Activated naive CD4-positive, alpha-beta T cell treated with anti-CD3 and anti-CD28 coated beads for 36 hours (primary cell): ENCODE measurements at regions not wholly inside any gene's neighbourhood (a gene's known extent, or its start where the extent isn't known, plus 50 kb on each side); places are given as distances from the start of the nearest gene placed in this dataset.
"Not testable (repeated sequence)": the region's sequence is repeated elsewhere in the genome, so short reads cannot be mapped to it uniquely, and the experiment has no call there.

ENCODE experiments used
- CTCF ChIA-PET: fragments of 350-600 bp; sonication (Branson Sonifier 250); formaldehyde crosslinking; loops from one replicate; lab custom pipeline; 2021; ENCODE audit warnings: antibody characterized with exemption; lab: Charles Lee
- DNase-seq: peaks from one replicate; pipeline ENCODE4 v3.0.0-alpha.2; 2020
- H3K27ac Mint-ChIP-seq: one replicate; pipeline ENCODE4 v1.8.0; 2021; ENCODE audit warnings: mild to moderate bottlenecking, mixed read lengths
- H3K27me3 Mint-ChIP-seq: one replicate; pipeline ENCODE4 v1.8.0; 2021; ENCODE audit warnings: low read depth, mixed read lengths
- H3K36me3 Mint-ChIP-seq: one replicate; pipeline ENCODE4 v1.8.0; 2021; ENCODE audit warnings: low read depth, mixed read lengths
- H3K4me1 Mint-ChIP-seq: one replicate; pipeline ENCODE4 v1.8.0; 2021; ENCODE audit warnings: low read depth, mixed read lengths
- H3K4me3 Mint-ChIP-seq: one replicate; pipeline ENCODE4 v1.8.0; 2021; ENCODE audit warnings: mild to moderate bottlenecking, moderate library complexity, mixed read lengths
- H3K9me3 Mint-ChIP-seq: one replicate; pipeline ENCODE4 v1.8.0; 2021; ENCODE audit warnings: mixed read lengths
- intact Hi-C: fragments of 100-400 bp; cut with micrococcal nuclease; formaldehyde crosslinking; loops from one replicate; pipeline ENCODE4 v1.15.1; 2023

GRCh38 chr5:58317009-58317408 is 142.9 kb downstream of the PLK2 start:
- no peaks in the 10 kb centered on the region for H3K4me1 Mint-ChIP-seq
- CTCF ChIA-PET: interaction anchor here (0.6 to 0.7 kb wide), 2 partner anchors 20 to 233 kb away, joined by 3 to 6 read pairs; no protein-coding TSS in a partner anchor
- H3K4me3 Mint-ChIP-seq: no peak overlapping the region
- no peaks in the 10 kb centered on the region for H3K9me3 Mint-ChIP-seq
- intact Hi-C loops: no loop called here
- no peak overlapping the region for H3K27ac Mint-ChIP-seq
- H3K36me3 Mint-ChIP-seq: no peaks in the 10 kb centered on the region
- no peak for DNase-seq
- H3K27me3 Mint-ChIP-seq: peaks cover 19% of the 10 kb centered on the region

GRCh38 chr5:58315794-58316193 is 144.1 kb downstream of the PLK2 start:
- H3K27me3 Mint-ChIP-seq: peaks cover 18% of the 10 kb centered on the region
- CTCF ChIA-PET: no interaction called here
- DNase-seq: no peak
- H3K4me3 Mint-ChIP-seq: no peak overlapping the region
- H3K27ac Mint-ChIP-seq: no peak overlapping the region
- H3K36me3 Mint-ChIP-seq: no peaks in the 10 kb centered on the region
- no peaks in the 10 kb centered on the region for H3K9me3 Mint-ChIP-seq
- H3K4me1 Mint-ChIP-seq: no peaks in the 10 kb centered on the region
- intact Hi-C loops: no loop called here

DNA sequence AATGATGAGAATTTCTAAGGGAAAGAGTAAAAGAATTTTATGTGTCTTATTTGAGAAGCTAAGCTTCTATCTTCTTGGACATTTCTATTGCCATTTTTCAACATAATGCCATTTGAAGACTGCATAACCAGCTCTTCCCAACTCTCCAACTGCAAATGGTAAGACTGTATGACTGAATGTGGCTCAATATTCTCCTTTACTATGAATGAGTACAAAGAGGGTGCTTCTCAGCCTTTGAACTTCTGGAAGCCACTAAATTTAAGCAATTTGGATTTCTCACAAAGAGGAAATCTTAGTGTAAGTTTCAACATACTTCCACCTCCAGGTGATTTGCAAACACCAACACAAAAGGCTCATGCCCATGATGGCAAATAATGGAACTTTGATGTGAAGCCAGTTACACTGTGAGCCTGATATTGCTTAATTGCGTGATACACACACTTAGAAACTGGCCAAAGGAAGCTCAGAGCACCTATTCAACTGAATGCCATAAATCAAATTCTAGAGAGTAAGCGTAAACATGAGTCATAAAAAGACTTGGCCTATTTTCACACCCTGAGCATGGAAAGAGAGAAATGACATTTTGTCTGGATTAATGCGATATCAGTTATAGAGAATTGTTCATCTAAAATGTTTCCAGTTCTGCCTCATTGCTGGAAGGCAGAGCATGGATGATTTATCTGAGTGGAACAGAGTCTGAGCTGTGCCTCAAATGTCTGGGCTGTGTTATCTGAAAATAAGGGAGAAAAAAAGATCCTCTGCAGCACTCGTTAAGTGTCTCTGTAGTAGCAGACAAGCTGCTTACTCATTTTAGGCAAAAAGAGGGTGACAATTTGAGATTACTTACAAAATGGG is 145.3 kb downstream of the PLK2 start:
- H3K36me3 Mint-ChIP-seq: no peaks in the 10 kb centered on the region
- no peak for DNase-seq
- H3K27me3 Mint-ChIP-seq: peaks cover 16% of the 10 kb centered on the region
- no peak overlapping the region for H3K4me3 Mint-ChIP-seq
- CTCF ChIA-PET: no interaction called here
- no peak overlapping the region for H3K27ac Mint-ChIP-seq
- no peaks in the 10 kb centered on the region for H3K4me1 Mint-ChIP-seq
- intact Hi-C loops: no loop called here
- H3K9me3 Mint-ChIP-seq: no peaks in the 10 kb centered on the region

DNA sequence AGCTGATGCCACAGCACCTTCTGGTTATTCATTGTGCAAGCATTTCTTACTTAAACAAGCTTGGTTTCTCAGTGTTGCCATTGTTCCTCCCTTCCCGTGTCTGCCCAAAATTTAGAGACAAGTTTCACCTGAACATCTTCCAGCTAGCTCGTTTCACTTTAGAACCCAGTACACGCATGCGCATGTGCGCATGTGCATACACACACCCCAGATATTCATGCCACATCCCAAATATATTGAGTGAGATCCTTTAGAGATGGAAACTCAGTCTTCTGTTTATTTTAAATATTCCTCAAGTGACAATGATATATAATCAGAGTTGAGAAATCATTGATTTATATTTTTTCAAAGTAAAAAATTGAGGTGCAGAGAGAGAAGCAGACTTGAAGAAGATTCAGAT is 147.6 kb downstream of the PLK2 start:
- DNase-seq: no peak
- CTCF ChIA-PET: no interaction called here
- Mint-ChIP-seq H3K36me3 (no peaks in the 10 kb centered on the region), H3K4me1 (no peaks in the 10 kb centered on the region), H3K27me3 (peaks cover 14% of the 10 kb centered on the region), H3K9me3 (peaks cover 2% of the 10 kb centered on the region), H3K27ac (no peak overlapping the region), H3K4me3 (no peak overlapping the region)
- intact Hi-C loops: no loop called here

- intact Hi-C loops: no loop called here
- Mint-ChIP-seq H3K4me1 (no peaks in the 10 kb centered on the region), H3K27ac (no peak overlapping the region), H3K9me3 (peaks cover 2% of the 10 kb centered on the region), H3K27me3 (peaks cover 14% of the 10 kb centered on the region), H3K4me3 (no peak overlapping the region), H3K36me3 (no peaks in the 10 kb centered on the region)
- no peak for DNase-seq
- CTCF ChIA-PET: no interaction called here
Observed at GRCh38 chr5:58311526-58311925, 148.4 kb downstream of the PLK2 start.

- H3K27ac Mint-ChIP-seq, H3K9me3 Mint-ChIP-seq, H3K36me3 Mint-ChIP-seq, H3K4me1 Mint-ChIP-seq, H3K4me3 Mint-ChIP-seq, CTCF ChIA-PET, intact Hi-C loops, DNase-seq: not testable (repeated sequence)
- peaks cover 14% of the 10 kb centered on the region for H3K27me3 Mint-ChIP-seq
Observed at GRCh38 chr5:58308384-58308783, 151.5 kb downstream of the PLK2 start.

DNA sequence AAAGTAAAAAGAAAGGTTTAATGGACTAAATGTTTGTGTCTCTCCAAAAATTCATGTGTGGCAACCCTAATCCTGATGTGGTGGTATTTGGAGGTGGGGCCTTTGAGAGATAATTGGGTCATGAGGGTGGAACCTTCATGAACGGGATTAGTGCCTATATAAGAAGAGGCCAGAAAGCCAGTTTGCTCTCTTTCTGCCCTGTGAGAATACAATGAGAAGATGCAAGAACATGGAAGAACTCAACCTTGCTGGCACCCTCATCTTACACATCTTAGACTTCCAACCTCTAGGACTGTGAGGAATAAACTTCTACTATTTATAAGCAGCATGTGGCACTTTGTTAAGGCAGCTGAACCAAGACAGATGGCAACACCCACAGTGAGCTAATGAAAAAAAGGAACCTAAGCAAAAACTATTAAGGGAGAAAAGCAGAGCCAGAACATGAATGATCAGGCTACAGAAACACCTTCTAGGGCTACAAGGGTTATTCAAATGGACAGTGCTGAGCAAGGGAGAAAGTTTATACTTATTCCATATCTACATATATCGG is 159.5 kb downstream of the PLK2 start:
- H3K4me1 Mint-ChIP-seq: no peaks in the 10 kb centered on the region
- no peak for DNase-seq
- no peaks in the 10 kb centered on the region for H3K36me3 Mint-ChIP-seq
- intact Hi-C loops: no loop called here
- peaks cover 5% of the 10 kb centered on the region for H3K27me3 Mint-ChIP-seq
- CTCF ChIA-PET: no interaction called here
- H3K27ac Mint-ChIP-seq: no peak overlapping the region
- no peak overlapping the region for H3K4me3 Mint-ChIP-seq
- no peaks in the 10 kb centered on the region for H3K9me3 Mint-ChIP-seq

- H3K4me3 Mint-ChIP-seq: no peak overlapping the region
- H3K4me1 Mint-ChIP-seq: no peaks in the 10 kb centered on the region
- H3K36me3 Mint-ChIP-seq: no peaks in the 10 kb centered on the region
- intact Hi-C loops: no loop called here
- DNase-seq: no peak
- CTCF ChIA-PET: interaction anchor here (0.6 kb wide), 1 partner anchor 1326 kb away, joined by 8 read pairs; no protein-coding TSS in a partner anchor
- H3K9me3 Mint-ChIP-seq: no peaks in the 10 kb centered on the region
- H3K27me3 Mint-ChIP-seq: peaks cover 5% of the 10 kb centered on the region
- H3K27ac Mint-ChIP-seq: no peak overlapping the region
Observed at GRCh38 chr5:58299256-58299655, 160.6 kb downstream of the PLK2 start.

- Mint-ChIP-seq H3K4me1 (no peaks in the 10 kb centered on the region), H3K36me3 (no peaks in the 10 kb centered on the region), H3K27me3 (peaks cover 2% of the 10 kb centered on the region), H3K9me3 (no peaks in the 10 kb centered on the region), H3K4me3 (no peak overlapping the region), H3K27ac (no peak overlapping the region)
- CTCF ChIA-PET: interaction anchor here (0.5 kb wide), 1 partner anchor 15 kb away, joined by 6 read pairs; no protein-coding TSS in a partner anchor
- no peak for DNase-seq
- intact Hi-C loops: no loop called here
Observed at GRCh38 chr5:58294598-58295305, 165.1 kb downstream of the PLK2 start.

DNA sequence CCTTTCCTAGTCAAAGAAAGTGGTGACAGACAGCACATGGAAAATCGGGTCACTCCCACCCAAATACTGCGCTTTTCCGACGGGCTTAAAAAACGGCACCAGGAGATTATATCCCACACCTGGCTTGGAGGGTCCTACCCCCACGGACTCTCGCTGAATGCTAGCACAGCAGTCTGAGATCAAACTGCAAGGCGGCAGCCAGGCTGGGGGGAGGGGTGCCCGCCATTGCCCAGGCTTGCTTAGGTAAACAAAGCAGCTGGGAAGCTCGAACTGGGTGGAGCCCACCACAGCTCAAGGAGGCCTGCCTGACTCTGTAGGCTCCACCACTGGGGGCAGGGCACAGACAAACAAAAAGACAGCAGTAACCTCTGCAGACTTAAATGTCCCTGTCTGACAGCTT is 171.6 kb downstream of the PLK2 start:
- CTCF ChIA-PET, H3K4me3 Mint-ChIP-seq, H3K27me3 Mint-ChIP-seq, H3K4me1 Mint-ChIP-seq, H3K27ac Mint-ChIP-seq, H3K9me3 Mint-ChIP-seq, intact Hi-C loops, H3K36me3 Mint-ChIP-seq, DNase-seq: not testable (repeated sequence)

DNA sequence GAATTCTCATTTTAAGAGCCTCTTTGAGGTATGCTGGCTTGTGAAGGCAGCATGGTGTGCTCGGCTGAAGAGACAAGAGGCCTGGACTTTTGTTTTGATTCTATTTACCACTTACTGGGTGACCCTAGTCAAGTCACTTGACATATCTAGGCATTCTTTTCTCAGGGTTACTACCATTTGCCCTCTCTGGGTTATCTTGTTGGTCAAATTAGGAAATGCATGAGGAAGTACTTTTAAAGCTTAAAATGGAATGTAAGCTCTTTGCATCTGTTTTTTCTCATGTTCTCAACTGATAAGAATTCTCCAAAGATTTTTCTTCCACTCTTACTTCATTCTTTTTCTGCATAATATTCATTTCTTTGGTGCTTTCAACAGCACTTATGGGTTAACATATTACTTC is 173.1 kb downstream of the PLK2 start:
- CTCF ChIA-PET: no interaction called here
- H3K4me3 Mint-ChIP-seq: no peak overlapping the region
- no peak overlapping the region for H3K27ac Mint-ChIP-seq
- no peaks in the 10 kb centered on the region for H3K4me1 Mint-ChIP-seq
- no peaks in the 10 kb centered on the region for H3K36me3 Mint-ChIP-seq
- H3K9me3 Mint-ChIP-seq: no peaks in the 10 kb centered on the region
- intact Hi-C loops: no loop called here
- H3K27me3 Mint-ChIP-seq: no peaks in the 10 kb centered on the region
- no peak for DNase-seq

DNA sequence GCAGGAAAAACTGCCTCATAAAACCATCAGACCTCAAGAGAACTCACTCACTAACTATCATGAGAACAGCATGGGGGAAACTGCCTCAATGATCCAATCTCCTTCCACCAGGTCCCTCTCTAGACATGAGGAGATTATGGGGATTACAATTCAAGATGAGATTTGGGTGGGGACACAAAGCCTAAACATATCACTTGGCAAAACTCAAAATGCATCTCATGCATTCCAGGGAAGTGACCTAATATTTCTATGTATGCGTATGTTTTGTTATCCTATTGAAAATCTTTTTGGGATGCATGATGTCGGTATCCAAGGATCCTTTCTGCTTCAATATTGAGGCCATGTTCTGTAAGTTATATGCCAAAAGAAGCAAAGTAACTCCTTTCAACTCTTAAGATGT is 174.0 kb downstream of the PLK2 start:
- intact Hi-C loops: no loop called here
- no peak overlapping the region for H3K4me3 Mint-ChIP-seq
- no peaks in the 10 kb centered on the region for H3K36me3 Mint-ChIP-seq
- no peak for DNase-seq
- no peak overlapping the region for H3K27ac Mint-ChIP-seq
- H3K27me3 Mint-ChIP-seq: no peaks in the 10 kb centered on the region
- CTCF ChIA-PET: no interaction called here
- no peaks in the 10 kb centered on the region for H3K9me3 Mint-ChIP-seq
- no peaks in the 10 kb centered on the region for H3K4me1 Mint-ChIP-seq
